Jurkat, Clone E6-1 (cell line): ENCODE measurements at regions not wholly inside any gene's neighbourhood (a gene's known extent, or its start where the extent isn't known, plus 50 kb on each side); places are given as distances from the start of the nearest gene placed in this dataset.

Source experiments
- DNase-seq: peaks from one replicate; pipeline ENCODE4 v3.0.0-alpha.2; 2011; ENCODE audit warnings: low read depth, low spot score
- H3K4me3 ChIP-seq: 2 replicates; pipeline ENCODE4 v1.5.1; 2011; ENCODE audit warnings: mild to moderate bottlenecking, low read length, control low read depth, moderate library complexity

DNA sequence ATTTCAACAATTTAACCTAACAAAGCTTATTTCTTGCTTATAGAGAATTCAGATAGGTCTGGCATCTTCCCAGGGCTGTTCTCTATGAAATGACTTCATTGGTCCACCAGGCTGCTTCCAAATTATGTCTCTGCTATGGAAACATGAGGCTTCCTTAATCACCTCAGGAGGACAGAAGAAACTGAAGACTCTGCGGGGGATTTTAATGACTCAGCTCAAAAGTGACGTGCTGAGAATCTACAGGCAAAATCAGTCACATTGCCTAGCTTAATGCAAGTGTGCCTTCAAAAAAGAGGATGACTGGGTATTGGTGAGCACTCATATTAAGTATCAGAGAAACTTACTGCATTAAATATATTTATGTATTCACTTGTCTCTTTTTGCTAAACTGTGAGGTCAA lies 315.5 kb upstream of the RGMB start:
- no peak overlapping the region for H3K4me3 ChIP-seq
- DNase-seq, result no peak

DNA sequence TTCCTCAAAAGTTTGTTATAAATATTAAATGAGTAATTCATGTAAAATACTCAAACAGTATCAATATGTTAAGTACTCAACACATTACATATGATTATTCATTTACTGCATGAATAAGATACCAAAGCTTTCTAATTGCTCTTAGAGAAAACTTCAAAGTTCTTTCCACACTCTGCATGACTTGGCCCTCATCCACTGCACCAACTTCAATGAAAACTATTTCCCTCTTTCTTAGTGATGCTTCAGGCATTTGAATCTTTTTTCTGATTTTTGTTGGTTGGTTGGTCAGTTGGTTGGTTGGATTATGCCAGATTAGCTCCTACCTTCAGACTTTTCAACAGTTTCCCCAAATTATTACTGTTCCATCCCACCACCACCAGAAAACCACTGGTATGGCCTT lies 314.7 kb upstream of the RGMB start:
- no peak for DNase-seq

GRCh38 chr5:98460536-98460935 lies 312.9 kb upstream of the RGMB start:
- H3K4me3 ChIP-seq, result no peak overlapping the region
- DNase-seq, result no peak

More for the DNA sequence above, 314.7 kb upstream of the RGMB start:
- no peak overlapping the region for H3K4me3 ChIP-seq

DNA sequence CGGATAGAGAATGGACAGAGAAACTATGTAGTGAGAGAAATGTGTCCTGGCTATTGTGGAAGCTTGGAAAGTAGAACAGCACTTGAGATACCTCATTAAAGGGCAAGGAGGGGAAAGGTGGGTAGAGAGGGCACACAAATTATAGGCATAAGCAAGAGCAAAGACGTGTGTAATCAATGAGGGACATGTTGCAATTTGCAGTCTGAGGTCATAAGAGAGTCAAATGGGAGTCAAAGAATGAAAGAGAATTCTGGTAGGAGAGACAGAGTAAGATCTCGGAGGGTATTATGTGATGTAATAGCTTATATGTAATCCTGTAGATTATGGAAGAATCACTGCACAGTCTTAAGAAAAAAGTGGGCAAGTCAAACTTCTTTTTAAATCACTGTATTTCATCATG lies 312.0 kb upstream of the RGMB start:
- no peak for DNase-seq
- H3K4me3 ChIP-seq, result no peak overlapping the region

DNA sequence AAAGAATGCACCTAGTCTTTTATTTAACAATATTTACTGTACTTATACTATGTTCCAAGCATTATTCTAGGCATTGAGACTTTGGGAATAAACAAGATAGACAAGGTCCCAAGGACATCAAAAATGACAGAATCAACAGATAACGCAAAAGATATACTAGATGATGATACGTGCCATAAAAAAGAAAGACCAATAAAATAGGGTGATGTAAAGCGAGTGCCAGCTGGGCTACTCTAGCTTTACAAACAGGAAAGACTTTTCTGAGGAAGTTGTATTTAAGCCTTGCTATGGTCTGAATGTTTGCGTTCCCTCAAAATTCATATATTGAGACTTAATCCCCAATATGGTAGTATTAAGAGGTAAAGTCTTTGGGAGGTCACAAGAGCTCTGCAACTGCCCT lies 310.2 kb upstream of the RGMB start:
- no peak for DNase-seq
- H3K4me3 ChIP-seq, result no peak overlapping the region

- no peak overlapping the region for H3K4me3 ChIP-seq
- DNase-seq, result no peak
Observed at GRCh38 chr5:98463676-98464075, 309.8 kb upstream of the RGMB start.

GRCh38 chr5:98464737-98465330 lies 308.6 kb upstream of the RGMB start:
- no peak overlapping the region for H3K4me3 ChIP-seq
- no peak for DNase-seq

- no peak for DNase-seq
- no peak overlapping the region for H3K4me3 ChIP-seq
Observed at GRCh38 chr5:98468188-98468869, 305.1 kb upstream of the RGMB start.

GRCh38 chr5:98470747-98471146 lies 302.7 kb upstream of the RGMB start:
- DNase-seq, result no peak
- no peak overlapping the region for H3K4me3 ChIP-seq

DNA sequence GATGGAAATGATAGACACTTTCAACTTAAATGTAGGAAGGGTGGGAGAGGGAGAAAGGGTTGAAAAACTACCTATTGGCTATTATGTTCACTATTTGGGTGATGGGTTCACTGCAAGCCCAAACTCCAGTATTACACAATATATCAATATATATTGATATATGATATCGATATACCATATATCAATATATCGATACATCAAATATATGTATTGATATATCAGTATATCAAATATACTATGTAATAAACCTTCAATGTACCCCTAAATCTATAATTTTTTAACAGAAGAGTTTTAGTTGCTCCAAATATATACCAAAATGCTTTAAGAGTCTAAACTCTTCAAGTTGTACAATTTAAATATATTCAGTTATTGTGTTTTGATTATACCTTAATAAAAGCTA lies 302.0 kb upstream of the RGMB start:
- DNase-seq, result no peak
- H3K4me3 ChIP-seq, result no peak overlapping the region

DNA sequence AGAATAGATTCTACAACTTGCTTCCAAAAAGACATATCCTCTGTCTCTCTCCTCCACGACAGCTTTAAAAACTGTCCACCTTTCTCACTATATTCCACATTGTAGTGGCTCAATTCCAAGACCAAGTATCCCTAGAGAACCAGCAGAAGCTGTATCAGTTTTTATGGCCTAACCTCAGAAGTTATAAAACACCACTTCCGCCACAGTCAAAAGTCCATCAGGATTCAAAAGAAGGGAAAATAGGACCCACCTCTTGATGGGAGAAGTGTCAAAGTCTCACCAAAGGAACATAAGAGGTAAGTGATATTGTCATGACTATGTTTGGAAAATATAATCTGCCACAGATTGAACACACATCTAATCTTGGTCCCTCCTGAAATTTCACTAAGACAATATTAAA lies 299.2 kb upstream of the RGMB start:
- DNase-seq, result no peak
- no peak overlapping the region for H3K4me3 ChIP-seq

GRCh38 chr5:98474782-98475181 lies 298.7 kb upstream of the RGMB start:
- no peak overlapping the region for H3K4me3 ChIP-seq
- no peak for DNase-seq

GRCh38 chr5:98482321-98483300 lies 290.9 kb upstream of the RGMB start:
- DNase-seq, result no peak
- H3K4me3 ChIP-seq, result no peak overlapping the region

DNA sequence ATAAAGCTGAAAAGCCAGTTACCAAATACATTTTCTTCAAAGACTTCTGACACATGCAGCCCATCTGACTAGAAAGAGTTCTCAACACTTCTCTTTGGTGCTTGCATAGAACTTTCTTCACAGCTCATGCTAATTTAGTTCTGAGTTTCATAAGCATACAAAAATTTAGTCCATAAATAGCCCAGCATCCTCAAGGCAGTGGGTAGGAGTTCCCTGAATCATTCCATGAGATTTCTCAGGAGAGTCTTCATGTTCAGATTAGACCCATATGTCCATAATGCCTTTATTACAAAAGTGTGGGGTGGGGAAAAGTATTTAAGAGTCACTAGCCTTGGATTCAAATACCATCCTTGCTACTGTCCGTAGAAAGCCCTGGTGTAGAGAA lies 290.2 kb upstream of the RGMB start:
- H3K4me3 ChIP-seq, result no peak overlapping the region
- DNase-seq, result no peak

DNA sequence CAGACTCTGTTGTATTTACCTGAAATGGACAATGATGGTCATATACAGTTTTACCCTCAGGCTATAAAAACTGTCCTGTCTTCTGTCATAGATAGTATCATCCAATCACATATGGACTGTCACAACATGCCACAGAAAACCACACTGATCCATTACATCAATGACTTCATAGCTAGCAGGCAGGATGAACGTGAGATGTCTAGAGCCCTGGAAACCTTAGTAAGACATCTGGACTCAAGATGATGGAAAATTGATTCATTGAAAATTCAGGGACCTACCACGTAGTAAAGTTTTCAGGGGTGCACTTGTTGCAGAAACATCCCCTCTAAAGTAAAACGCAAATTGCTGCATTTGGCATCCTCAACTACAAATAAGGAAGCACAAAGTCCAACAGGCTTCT lies 284.4 kb upstream of the RGMB start:
- no peak overlapping the region for H3K4me3 ChIP-seq
- no peak for DNase-seq

- no peak overlapping the region for H3K4me3 ChIP-seq
- no peak for DNase-seq
Observed at GRCh38 chr5:98490348-98490747, 283.1 kb upstream of the RGMB start.

- H3K4me3 ChIP-seq, result no peak overlapping the region
- DNase-seq, result peak; percentile 20
Observed at GRCh38 chr5:98492258-98492657, 281.2 kb upstream of the RGMB start.

DNA sequence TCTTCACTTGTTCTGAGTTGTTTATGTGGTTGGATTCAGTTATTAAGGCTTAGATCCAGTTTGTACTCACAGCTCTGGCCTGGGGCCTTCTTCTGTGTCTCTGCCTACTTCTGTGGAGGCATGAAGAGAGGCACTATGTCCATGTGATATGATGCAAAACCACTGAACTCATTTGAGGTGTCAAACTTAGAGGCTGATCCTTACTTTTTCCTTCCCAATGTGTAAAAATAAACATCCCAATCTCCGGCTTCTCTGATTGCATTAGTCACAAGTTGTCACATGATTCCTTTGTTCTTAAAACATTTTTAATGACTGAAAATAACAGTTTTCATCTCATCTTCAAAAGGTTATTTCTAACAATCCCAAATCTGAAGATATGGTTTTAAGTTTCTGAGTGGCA lies 276.0 kb upstream of the RGMB start:
- no peak for DNase-seq
- H3K4me3 ChIP-seq, result no peak overlapping the region

DNA sequence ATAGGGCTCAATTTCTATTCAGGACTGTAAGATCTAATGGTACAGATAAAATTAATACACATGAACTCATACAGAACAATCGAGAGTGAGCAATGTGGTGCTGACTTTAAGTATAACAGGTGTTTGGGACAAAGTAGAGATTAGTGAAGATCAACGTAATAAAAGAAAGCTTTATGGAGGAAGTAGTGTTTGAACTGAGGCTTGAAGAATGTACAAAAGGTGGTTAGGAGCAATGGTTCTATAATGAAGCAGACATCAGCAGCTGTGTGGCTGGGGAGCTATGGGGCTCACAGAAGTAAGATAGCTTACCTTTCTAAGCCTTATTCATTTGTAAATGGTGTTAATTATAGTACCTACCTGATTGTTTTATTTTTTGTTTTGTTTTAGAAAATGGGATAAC lies 275.4 kb upstream of the RGMB start:
- H3K4me3 ChIP-seq, result no peak overlapping the region
- peak; percentile 61 for DNase-seq

GRCh38 chr5:98499892-98500291 lies 273.6 kb upstream of the RGMB start:
- no peak for DNase-seq
- no peak overlapping the region for H3K4me3 ChIP-seq
